Retinal pigment epithelial cell (primary cell): ENCODE measurements at regions not wholly inside any gene's neighbourhood (a gene's known extent, or its start where the extent isn't known, plus 50 kb on each side); places are given as distances from the start of the nearest gene placed in this dataset.

Source experiments
- DNase-seq: peaks from one replicate; pipeline ENCODE4 v3.0.0-alpha.2; 2010; ENCODE audit warnings: low read depth
- H3K4me3 ChIP-seq: 2 replicates; pipeline ENCODE4 v1.5.1; 2011; ENCODE audit warnings: mild to moderate bottlenecking, low read length, control low read depth, moderate library complexity
- CTCF ChIP-seq: conservative IDR thresholded peaks from 2 replicates; pipeline ENCODE4 v1.5.1; 2011; ENCODE audit warnings: low read depth, low read length, control low read depth, inconsistent platforms

GRCh38 chr4:130524057-130524456, 1428.1 kb downstream of the C4orf33 start:
- DNase-seq, result no peak
- no peak for TF ChIP-seq CTCF
- H3K4me3 ChIP-seq, result no peak overlapping the region

GRCh38 chr4:130530505-130530904, 1434.6 kb downstream of the C4orf33 start:
- H3K4me3 ChIP-seq, result no peak overlapping the region
- TF ChIP-seq CTCF, result no peak
- DNase-seq, result no peak

GRCh38 chr4:130534651-130535050, 1438.7 kb downstream of the C4orf33 start:
- no peak for TF ChIP-seq CTCF
- H3K4me3 ChIP-seq, result no peak overlapping the region
- DNase-seq, result no peak

- no peak for DNase-seq
- TF ChIP-seq CTCF, result no peak
- H3K4me3 ChIP-seq, result no peak overlapping the region
Measured at GRCh38 chr4:130542953-130543352, 1447.0 kb downstream of the C4orf33 start.

GRCh38 chr4:130545171-130545570, 1449.2 kb downstream of the C4orf33 start:
- no peak overlapping the region for H3K4me3 ChIP-seq
- no peak for TF ChIP-seq CTCF
- no peak for DNase-seq

GRCh38 chr4:130545596-130545995, 1449.6 kb downstream of the C4orf33 start:
- no peak for DNase-seq
- H3K4me3 ChIP-seq, result no peak overlapping the region
- TF ChIP-seq CTCF, result no peak

GRCh38 chr4:130559268-130559667, 1463.3 kb downstream of the C4orf33 start:
- H3K4me3 ChIP-seq, result no peak overlapping the region
- TF ChIP-seq CTCF, result no peak

More at GRCh38 chr4:130559268-130559667, 1463.3 kb downstream of the C4orf33 start:
- peak; percentile 5 for DNase-seq
